GM18502 (cell line): ENCODE measurements at regions not wholly inside any gene's neighbourhood (a gene's known extent, or its start where the extent isn't known, plus 50 kb on each side); places are given as distances from the start of the nearest gene placed in this dataset.
"Not testable (repeated sequence)": the region's sequence is repeated elsewhere in the genome, so short reads cannot be mapped to it uniquely, and the experiment has no call there.

Experiments
- ATAC-seq: cut with Tn5 transposase; IDR thresholded peaks from one replicate; pipeline ENCODE4 v1.9.1; 2021; ENCODE audit warnings: mild to moderate bottlenecking; ENCODE audit not compliant: unreplicated experiment, poor library complexity

DNA sequence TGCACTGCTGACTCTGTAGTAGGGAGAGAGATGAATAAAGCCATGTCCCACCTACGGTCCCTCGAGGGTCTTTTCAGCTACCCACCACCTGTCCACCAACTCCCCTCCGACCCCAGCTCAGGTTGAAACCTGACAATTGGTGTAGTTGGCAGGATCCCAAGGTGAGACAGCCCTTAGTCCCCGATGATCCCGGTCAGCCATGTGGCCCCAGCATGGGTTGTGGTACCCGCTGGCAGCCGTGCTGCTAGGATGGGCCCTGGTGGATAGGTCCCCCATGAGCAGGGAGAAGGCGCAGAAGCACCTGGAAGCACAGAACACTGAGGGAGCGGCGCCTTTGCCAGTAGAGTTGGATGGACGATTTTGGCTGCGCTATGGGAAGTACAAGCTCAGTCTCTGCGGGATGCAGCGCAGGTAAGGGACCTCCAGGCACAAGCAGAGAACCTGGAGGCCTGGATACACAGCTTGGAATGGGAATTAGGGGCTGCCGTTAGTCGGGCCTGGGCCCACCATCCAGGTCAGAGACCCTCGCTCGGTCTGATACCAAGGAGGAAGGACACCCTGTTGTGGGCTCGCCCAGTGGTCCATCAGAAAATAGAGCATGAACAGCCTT lies 694.6 kb upstream of the AGA start:
- no peak for ATAC-seq

DNA sequence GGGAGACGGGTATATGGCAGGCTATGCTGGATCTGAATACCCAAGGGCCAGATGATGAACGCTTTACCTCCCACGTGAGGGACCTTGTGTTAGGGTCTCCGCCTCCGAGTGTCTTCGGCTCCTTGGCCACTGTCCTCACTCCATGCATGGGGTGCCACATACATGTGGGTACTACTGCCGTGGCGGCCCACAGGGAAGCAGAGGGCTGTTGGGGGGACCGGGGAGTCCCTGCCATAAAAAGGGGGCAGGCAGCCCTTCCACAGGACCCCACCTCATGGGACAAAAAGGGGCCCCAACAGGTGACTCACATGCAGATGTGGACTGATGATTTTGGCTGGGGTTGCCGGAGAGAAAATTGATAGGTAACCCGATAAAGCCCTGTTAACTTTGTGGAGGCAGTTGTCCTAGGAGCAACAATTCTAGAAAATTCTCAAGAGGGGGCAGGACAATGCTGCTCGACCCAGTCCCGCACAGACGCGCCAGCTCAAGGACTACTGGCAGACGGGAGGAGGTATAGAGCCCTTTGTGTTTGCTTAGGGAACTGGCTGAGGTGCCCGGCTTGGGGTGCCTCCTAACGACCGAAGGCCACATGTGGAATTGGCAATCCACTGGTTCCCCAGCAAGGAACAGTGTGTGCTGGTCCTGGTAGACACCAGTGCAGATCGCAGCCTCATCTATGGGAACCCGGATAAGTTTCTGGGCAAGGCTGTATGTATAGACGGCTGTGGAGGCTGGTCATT lies 695.7 kb upstream of the AGA start:
- ATAC-seq = no peak

DNA sequence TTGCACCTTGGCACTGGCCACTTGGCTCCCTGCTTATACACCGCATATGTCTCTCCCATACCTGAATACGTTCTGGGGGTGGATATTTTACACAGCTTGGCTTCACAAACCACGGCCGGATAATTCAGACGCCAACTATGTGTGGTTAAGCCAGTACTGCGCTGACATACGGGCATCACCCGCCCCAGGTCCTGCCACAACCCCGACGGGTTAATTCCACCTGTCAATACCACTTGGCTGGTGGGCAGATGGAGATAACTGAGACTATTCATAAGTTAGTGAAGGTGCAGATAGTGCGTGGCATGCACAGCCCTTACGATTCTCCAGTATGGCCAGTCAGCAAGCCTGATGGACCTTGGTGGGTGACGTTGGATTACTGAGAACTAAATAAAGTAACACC lies 696.3 kb upstream of the AGA start:
- no peak for ATAC-seq

DNA sequence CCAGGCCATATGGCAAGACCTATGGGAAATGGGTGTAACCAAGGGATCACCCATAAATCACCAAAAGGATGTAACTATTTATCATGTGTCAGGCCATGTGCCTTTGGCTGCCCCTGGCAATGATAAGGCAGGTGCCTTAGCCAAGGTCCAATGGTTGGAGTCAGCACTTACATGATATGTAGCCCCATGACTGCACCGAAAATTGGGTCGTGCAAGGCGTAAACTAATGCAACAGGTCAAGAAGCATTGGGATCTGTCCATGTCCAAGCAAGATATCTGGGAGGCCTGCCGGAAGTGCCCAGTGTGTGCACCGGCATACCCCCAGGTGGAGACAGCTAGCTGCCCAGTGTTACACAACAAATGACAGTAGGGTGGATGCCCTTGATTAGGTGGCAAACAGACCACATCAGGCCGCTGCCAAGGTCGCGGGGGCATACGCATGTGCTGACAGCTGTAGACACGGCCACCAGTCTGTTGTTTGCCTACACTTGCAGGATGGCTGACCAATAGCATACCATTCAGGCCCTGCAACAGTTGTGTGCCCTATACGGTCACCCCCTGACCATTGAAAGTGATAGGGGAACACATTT lies 698.2 kb upstream of the AGA start:
- ATAC-seq = no peak

DNA sequence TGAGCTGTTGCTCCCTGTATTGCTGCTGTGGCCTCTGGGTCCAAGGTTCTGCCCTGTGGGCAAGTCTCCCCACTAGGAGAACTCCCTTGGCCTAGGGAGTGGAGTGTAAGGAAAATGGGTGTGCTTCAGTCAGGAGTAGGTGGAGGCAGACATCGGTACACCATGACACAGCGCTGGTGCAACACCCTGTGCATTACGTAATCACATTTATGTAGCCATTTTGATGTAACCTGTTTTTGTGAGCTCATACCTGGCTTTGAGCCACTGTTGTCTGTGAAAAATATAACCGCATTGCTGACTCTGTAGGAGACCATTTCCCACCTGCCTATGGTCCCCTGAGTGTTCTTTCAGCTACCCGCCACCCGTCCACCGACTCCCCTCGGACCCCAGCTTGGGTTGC lies 700.5 kb upstream of the AGA start:
- no peak for ATAC-seq

DNA sequence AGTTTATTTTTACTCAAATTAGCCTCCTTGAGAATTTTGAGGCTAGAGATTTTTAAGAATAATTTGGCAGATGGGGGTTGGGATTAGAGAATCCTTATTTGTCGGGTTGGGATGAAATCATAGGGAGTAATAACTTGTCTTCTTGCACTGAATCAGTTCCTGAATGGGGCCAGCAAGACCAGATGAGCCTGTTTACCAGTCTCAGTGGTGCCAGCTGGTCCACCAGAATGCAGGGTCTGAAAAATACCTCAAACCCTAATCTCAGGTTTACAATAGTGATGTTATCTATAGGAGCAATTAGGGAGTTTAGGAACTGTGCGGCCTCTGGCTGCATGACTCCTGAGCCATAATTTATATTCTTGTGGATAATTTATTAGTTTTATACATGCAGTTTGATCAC lies 705.9 kb upstream of the AGA start:
- no peak for ATAC-seq

DNA sequence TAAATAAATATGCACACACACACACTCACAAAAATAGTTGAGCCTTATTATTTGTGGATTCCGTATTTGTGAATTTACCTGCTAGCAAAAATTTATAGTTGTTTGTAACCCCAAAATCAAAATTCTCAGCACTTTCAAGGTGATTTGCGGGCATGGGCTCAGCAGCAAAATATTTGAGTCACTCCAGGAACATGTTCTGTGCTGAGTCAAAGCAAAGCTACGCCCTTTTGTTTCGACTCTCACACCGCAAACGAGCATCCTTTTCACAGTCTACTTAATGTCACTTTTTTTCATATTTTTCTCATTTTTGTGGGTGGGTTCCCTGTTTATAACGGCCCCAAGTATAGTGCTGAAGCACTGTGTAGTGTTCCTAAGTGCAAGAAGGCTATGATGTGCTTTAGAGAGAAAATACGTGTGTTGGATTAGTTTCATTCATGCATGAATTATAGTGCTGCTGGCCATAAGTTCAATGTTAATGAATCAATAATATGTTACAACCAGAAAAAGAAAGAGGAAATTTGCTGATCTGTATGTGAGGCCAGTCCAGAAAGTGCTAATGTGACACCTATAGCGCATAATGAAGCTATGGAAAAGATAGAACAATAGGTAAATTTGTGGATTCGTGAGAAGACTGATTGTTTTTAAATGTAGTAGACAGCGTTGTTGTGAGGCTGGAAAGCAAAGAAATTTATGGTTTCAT lies 723.2 kb upstream of the AGA start:
- ATAC-seq = no peak

DNA sequence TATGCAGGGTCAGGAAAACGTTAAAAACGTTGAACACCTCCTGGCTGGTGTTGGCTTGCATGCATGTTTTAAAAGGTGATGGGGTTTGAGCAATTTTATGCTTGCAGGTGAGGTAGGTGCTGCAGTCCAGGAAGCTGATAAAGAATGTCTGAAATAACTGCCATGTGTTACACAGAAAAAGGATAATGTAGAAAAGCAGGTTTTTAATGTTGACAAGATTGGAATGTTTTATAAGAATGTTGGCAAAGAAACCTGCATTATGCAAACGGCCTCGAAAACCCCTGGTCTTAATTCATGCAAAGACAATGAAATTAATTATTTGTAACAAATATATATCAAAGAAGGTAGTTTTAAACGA lies 723.7 kb upstream of the AGA start:
- no peak for ATAC-seq

DNA sequence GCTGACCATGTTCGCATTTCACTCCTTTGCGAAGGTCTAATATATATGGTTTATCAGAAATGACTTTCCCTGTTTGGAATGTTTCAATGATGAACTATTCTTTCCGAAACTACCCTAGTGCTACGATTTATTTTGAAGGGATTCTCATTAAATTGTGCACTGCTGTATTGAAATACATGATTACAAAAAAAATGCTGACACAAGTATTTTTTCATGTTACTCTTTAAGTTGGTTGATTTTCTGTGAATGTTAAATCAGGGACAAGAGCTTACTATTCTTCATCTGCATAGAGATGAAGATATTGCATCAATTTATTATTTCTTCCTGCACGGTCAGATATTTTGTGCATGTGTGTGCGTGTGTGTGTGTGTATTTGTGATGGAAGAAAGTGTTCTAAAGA lies 731.5 kb upstream of the AGA start:
- no peak for ATAC-seq

DNA sequence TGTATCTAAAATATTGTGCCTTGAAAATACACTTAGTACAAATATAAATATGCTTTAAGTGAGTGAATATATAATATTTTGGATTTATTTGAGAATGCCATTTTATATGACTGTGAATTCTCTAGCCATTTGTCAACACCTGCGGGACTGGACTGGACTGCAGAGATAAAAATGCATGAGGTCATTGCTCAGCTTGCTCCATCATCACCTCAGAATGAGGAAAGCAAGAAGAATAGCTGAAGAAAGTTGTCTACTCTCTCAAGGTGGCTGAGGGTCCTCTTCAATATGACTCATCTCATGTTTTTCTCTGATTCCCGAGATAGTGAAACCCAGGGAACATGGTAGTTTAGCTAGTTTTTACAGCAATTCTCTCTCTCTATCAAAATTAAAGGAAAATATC lies 732.5 kb upstream of the AGA start:
- no peak for ATAC-seq

DNA sequence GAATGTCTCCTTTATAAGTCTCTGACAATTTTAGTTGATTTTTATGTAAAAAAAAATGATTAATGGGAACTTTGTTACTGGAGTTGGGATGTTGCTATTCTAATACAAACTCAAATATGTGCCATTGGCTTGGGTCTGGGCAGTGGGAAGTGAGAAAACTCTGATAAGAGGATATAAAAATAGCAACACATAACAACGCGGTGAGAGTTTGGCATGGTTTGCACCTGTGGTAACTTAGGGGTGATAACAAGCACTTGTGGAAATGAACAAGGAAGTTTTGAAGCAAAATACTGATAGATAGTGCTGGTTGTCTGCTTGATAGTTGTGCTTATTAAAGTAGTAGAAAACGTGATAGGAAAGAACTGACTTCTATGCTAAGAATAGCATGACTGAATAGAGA lies 743.3 kb upstream of the AGA start:
- ATAC-seq = no peak

DNA sequence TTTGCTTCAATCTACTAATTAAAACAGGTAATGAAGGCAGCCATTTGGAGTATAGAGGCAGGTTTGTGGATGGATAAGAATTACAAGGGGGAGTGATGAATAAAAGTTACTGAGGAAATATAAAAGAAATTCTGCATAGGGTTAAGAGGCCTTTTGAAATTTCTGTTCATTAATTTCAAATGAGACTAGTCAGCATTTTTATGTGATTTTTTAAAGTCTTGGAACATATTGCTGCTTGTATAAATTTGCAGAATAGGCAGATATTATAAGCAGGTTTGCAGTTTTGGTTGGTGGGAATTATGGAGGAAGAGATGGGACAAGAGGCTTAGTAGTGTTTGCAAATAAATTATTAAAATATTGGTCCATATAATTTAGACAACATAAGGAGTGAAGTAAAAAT lies 750.4 kb upstream of the AGA start:
- ATAC-seq = no peak

DNA sequence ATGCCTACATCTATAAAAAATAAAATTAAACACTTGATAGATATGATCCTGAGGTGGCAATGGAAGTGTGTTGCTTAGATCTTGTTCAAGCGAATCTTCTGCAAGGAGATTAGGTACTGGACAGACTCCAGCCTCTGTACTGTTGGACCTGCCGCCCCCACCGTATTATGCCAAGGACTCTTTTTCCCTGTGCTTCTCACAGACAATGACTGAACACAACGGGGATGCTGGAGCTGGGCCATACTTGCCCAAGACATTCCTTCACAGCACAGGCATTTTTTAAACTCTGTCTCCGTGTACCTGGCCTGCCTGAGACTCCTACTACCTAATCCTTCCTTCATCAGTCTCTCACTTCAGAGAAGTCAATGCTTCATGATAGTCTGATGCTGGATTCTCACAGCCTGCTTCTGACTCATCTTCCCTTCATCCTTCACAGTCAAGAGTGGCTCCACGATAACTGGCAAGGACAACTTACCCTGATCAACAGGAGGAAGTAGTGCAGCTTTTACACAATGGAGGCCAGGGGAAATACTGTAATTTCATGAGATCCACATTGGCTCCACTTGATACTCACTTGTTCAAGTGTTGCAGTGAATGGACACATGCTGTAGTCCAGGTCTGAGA lies 754.6 kb upstream of the AGA start:
- no peak for ATAC-seq

DNA sequence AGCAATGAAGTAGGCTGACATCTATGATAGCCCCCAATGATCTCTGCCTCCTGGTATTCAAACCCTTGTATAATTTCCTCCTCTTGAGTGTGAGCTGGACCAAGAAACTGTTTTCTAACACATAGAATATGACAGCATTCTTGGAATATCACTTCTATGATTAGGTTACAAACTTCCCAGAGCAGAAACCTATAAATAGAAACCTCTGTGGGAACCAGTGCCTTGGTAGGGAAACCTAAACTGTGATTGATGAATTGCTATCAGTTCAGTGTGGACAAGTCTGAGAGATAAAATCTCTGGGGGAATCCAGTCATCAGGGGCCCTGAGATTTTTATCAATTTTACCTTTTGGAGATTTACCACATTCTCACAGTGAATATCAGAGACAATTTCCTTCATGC lies 756.5 kb upstream of the AGA start:
- no peak for ATAC-seq

DNA sequence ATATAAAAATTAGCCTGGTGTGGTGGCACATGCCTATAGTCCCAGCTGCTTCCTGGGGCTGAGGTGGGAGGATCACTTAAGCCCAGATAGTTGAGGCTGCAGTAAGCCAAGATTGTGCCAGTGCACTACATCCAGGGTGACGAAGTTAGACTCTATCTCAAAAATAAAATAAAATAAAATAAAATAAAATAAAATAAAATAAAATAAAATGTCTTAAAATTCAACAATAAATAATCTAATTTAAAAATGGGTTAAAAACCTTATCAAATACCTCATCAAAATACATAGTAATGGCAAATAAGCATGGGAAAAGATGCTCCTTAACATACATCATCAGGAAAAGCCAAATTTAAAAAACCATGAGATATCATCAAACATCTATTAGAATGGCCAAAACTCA lies 760.2 kb upstream of the AGA start:
- ATAC-seq = no peak

DNA sequence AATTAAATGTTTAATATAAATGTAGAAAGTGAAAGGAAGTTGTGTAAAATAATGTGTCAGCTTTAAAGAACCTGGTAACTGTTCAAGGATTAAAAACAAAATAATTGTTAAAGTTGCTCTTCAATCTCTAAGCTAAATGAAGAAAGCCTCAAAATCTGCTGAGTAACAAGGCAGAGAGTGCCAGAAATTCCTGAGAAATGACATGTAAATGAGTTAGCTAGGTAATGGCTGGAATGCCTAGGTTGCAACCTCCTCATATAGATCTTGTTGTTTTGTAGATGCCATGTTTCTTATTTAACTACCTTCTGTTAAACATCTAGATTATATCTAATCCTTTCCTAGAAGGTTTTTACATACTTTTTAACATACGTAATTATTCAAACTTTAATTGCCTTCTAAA lies 763.6 kb upstream of the AGA start:
- no peak for ATAC-seq

DNA sequence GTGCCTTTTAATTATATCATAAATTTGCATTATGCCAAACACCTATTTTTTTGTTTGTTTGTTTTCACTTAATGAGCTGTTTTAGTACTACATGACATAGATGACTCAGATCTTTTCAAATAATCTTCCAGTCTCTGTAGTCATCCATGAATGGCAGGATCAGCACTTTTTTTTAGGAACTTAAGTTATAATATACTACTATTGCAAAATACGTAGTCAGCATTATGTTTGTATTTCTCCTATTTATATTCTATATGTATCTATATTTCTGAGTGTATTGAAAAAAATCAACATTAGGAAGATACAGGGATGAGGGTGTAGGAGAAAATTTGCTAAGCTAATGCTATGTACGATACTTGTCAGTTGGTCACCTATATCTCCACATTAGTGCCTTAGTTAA lies 773.1 kb upstream of the AGA start:
- no peak for ATAC-seq

DNA sequence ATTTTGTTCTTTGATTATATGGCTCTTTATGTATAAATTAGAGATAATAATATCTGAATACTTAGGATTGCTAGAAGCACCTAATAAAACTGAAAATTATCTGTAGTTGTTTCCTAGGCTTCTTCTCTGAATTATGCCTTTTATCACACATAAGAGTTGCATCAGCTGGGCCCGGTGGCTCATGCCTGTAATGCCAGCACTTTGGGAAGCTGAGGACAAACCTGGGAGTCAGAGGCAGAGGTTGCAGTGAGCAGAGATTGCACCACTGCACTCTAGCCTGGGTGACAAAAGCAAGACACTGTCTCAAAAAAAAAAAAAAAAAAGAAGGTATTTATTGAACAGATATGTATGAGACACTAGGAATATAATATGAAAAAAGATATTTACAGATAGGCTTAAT lies 773.5 kb upstream of the AGA start:
- ATAC-seq = no peak

DNA sequence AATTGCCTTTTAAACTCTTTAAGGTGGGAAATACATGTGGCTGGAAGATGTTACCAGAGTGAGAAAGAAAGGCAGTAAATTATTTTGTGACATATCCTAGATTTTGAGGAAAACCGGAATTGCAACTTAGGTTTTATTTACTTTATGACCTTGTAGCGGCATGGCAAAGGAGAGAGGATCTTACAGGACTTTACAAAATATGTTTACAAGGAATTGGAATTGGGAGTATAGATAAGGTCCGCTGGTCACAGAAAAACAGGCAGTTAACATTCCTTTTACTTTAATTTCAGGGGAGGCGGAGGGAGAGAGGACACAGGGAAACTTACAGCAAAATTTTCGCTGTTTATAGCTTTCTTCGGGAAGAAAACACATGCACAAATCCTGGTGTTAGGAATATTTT lies 784.2 kb upstream of the AGA start:
- ATAC-seq = not testable (repeated sequence)

DNA sequence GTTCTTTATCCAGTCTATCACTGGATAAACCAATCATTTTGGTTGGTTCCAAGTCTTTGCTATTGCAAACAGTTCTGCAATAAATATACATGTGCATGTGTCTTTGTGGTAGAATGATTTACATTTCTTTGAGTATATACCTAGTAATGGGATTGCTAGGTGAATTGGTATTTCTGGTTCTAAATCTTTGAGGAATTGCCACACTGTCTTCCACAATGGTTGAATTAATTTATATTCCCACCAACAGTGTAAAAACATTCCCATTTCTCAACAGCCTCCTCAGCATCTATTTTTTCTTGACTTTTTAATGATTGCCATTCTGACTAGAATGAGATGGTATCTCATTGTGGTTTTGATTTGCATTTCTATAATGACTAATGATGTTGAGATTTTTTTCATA lies 791.7 kb upstream of the AGA start:
- no peak for ATAC-seq

DNA sequence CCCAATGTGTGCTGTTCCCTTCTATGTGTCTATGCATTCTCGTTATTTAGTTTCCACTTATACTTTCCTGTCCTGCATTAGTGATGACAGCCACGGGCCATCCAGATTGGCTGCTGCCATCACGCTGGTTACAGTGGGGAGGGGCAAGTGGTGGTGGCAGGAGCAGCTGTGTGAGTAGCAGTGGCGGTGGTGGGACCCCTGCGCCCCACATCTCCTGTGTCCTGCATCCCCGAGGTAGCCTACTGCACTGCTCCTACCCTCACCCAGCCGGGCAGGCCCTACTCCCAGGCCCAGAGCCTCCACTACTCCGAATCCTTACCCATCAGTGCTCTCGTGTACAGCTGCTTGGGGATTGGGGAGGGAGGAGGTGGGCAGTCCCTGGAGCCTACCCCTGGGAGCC lies 798.7 kb upstream of the AGA start:
- ATAC-seq = no peak
